Stomach (tissue), 8 donors: ENCODE measurements at regions not wholly inside any gene's neighbourhood (a gene's known extent, or its start where the extent isn't known, plus 50 kb on each side); places are given as distances from the start of the nearest gene placed in this dataset.

Experiments used
- DNase-seq, 2 donors: peaks; one replicate each; pipeline versions ENCODE4 v3.0.0 to v3.0.0-alpha.2; 2013 to 2019
- H3K27ac ChIP-seq, 5 donors: fragments of 200-600 bp in 4 of 5; sonication (generic) in 4 of 5; one replicate each; pipeline ENCODE4 v1.5.1; 2013 to 2019; ENCODE audit warnings: mild to moderate bottlenecking in 1 of 5, moderate library complexity in 1 of 5
- H3K27me3 ChIP-seq, 3 donors: fragments of 200-600 bp; sonication (generic); one replicate each; pipeline ENCODE4 v1.5.1; 2017 to 2019; ENCODE audit warnings: mixed run types in 1 of 3
- H3K36me3 ChIP-seq, 4 donors: fragments of 200-600 bp; sonication (generic); 1 replicate in 3 of 4; 2 replicates in 1 of 4; pipeline ENCODE4 v1.5.1; 2016 to 2019
- H3K4me1 ChIP-seq, 4 donors: fragments of 200-600 bp; sonication (generic); one replicate each; pipeline ENCODE4 v1.5.1; 2016 to 2019
- H3K4me3 ChIP-seq, 4 donors: fragments of 200-600 bp; sonication (generic) in 3 of 4; one replicate each; pipeline ENCODE4 v1.5.1; 2016 to 2019; ENCODE audit warnings: mild to moderate bottlenecking in 1 of 4
- H3K9me3 ChIP-seq, 4 donors: fragments of 200-600 bp; sonication (generic); one replicate each; pipeline ENCODE4 v1.5.1; 2016 to 2019
- CTCF ChIP-seq, 7 experiments: fragments of 450-650 bp in 4 of 7; fragments of 200-600 bp in 3 of 7; sonication (generic) in 3 of 7; IDR thresholded peaks; one replicate each; pipeline ENCODE4 v1.5.1; 2016 to 2019; ENCODE audit warnings: antibody characterized with exemption in 7 of 7, control low read depth in 2 of 7, mild to moderate bottlenecking in 1 of 7
- EP300 ChIP-seq: sonication (generic); formaldehyde crosslinking; IDR thresholded peaks from one replicate; pipeline ENCODE4 v1.6.1; 2017; ENCODE audit warnings: antibody characterized with exemption
- POLR2A ChIP-seq, 4 donors: fragments of 450-650 bp; IDR thresholded peaks; one replicate each; pipeline ENCODE4 v1.6.1; 2016; ENCODE audit warnings: antibody characterized with exemption in 4 of 4, control low read depth in 2 of 4, mild to moderate bottlenecking in 1 of 4, moderate library complexity in 1 of 4
- POLR2AphosphoS5 ChIP-seq, 3 donors: sonication (generic); formaldehyde crosslinking; IDR thresholded peaks; one replicate each; pipeline ENCODE4 v1.6.1; 2016; ENCODE audit warnings: antibody characterized with exemption in 3 of 3
- WGBS, 5 donors: extraction: QIAGEN DNeasy Blood & Tissue Kit in 3 of 5; methylation state at CpG; one replicate each; pipeline versions ENCODE4 v1.1.5 to v1.1.7; 2013 to 2018; 5-methylcytosine and 5-hydroxymethylcytosine counted together
- intact Hi-C: fragments of 100-400 bp; cut with DNase I; formaldehyde crosslinking; loops from one replicate; pipeline ENCODE4 v1.15.1; 2023; ENCODE audit warnings: low total_unique reads
- donor health status: healthy with polysubstance abuse.
- donor health status: Bipolar disorder and iron deficiency.
- donor health status: healthy.

- H3K36me3 ChIP-seq = no peaks in the 10 kb centered on the region
- no peak overlapping the region for H3K4me3 ChIP-seq
- H3K4me1 ChIP-seq = no peaks in the 10 kb centered on the region
- intact Hi-C loops = no loop called here
- no peaks in the 10 kb centered on the region for H3K27me3 ChIP-seq
- no peak overlapping the region for H3K27ac ChIP-seq
- WGBS, 5 donors = 39 to 74% (median 53%) methylated on average over 1 of the region's 1 CpG
- DNase-seq = no peak
- no peaks in the 10 kb centered on the region for H3K9me3 ChIP-seq
- TF ChIP-seq POLR2A (IDR thresholded peaks at IDR 0.05) (no peak), EP300 (no peak)
Measured at GRCh38 chrX:137998619-137999018, 432.7 kb downstream of the ZIC3 start.

- 52 to 60% (median 55%) methylated on average over 3 of the region's 3 CpGs for WGBS, 5 donors
- H3K9me3 ChIP-seq = no peaks in the 10 kb centered on the region
- no peaks in the 10 kb centered on the region for H3K36me3 ChIP-seq
- no peaks in the 10 kb centered on the region for H3K4me1 ChIP-seq
- TF ChIP-seq EP300 (no peak), POLR2A (IDR thresholded peaks at IDR 0.05) (no peak), POLR2AphosphoS5 (IDR thresholded peaks at IDR 0.05) (no peak), CTCF (IDR thresholded peaks at IDR 0.05) (no peak)
- no peak overlapping the region for H3K27ac ChIP-seq
- no peaks in the 10 kb centered on the region for H3K27me3 ChIP-seq
- intact Hi-C loops = no loop called here
- H3K4me3 ChIP-seq = no peak overlapping the region
- no peak for DNase-seq
Measured at GRCh38 chrX:137999071-137999470, 433.1 kb downstream of the ZIC3 start.

GRCh38 chrX:137999552-137999951 is 433.6 kb downstream of the ZIC3 start:
- DNase-seq = no peak
- no peaks in the 10 kb centered on the region for H3K27me3 ChIP-seq
- H3K4me3 ChIP-seq = no peak overlapping the region
- 38 to 60% (median 53%) methylated on average over 3 of the region's 3 CpGs for WGBS, 5 donors
- no peaks in the 10 kb centered on the region for H3K36me3 ChIP-seq
- no peaks in the 10 kb centered on the region for H3K9me3 ChIP-seq
- TF ChIP-seq POLR2AphosphoS5 (IDR thresholded peaks at IDR 0.05) (no peak), EP300 (no peak), POLR2A (IDR thresholded peaks at IDR 0.05) (no peak), CTCF (IDR thresholded peaks at IDR 0.05) (no peak)
- intact Hi-C loops = no loop called here
- H3K27ac ChIP-seq = no peak overlapping the region
- no peaks in the 10 kb centered on the region for H3K4me1 ChIP-seq

GRCh38 chrX:138001226-138001625 is 435.3 kb downstream of the ZIC3 start:
- 72 to 90% (median 86%) methylated on average over 1 of the region's 1 CpG for WGBS, 5 donors
- Histone ChIP-seq H3K9me3 (no peaks in the 10 kb centered on the region), H3K27ac (no peak overlapping the region), H3K36me3 (no peaks in the 10 kb centered on the region), H3K27me3 (no peaks in the 10 kb centered on the region), H3K4me1 (no peaks in the 10 kb centered on the region), H3K4me3 (no peak overlapping the region)
- intact Hi-C loops = no loop called here
- no peak for TF ChIP-seq CTCF (IDR thresholded peaks at IDR 0.05)
- no peak for TF ChIP-seq POLR2AphosphoS5 (IDR thresholded peaks at IDR 0.05)
- TF ChIP-seq POLR2A (IDR thresholded peaks at IDR 0.05) = no peak
- no peak for TF ChIP-seq EP300
- no peak for DNase-seq

GRCh38 chrX:138006180-138006579 is 440.3 kb downstream of the ZIC3 start:
- Histone ChIP-seq H3K27me3 (no peaks in the 10 kb centered on the region), H3K4me1 (no peaks in the 10 kb centered on the region), H3K4me3 (no peak overlapping the region), H3K27ac (no peak overlapping the region), H3K36me3 (no peaks in the 10 kb centered on the region), H3K9me3 (no peaks in the 10 kb centered on the region)
- 65 to 85% (median 70%) methylated on average over 4 of the region's 4 CpGs for WGBS, 5 donors
- TF ChIP-seq CTCF (IDR thresholded peaks at IDR 0.05) = no peak
- DNase-seq = no peak
- intact Hi-C loops = no loop called here
